CD1c-positive myeloid dendritic cell (primary cell): ENCODE measurements at regions not wholly inside any gene's neighbourhood (a gene's known extent, or its start where the extent isn't known, plus 50 kb on each side); places are given as distances from the start of the nearest gene placed in this dataset.
"Not testable (repeated sequence)": the region's sequence is repeated elsewhere in the genome, so short reads cannot be mapped to it uniquely, and the experiment has no call there.

Source experiments
- DNase-seq: peaks from one replicate; pipeline ENCODE4 v3.0.0-alpha.2; 2016; ENCODE audit errors: extremely low spot score

GRCh38 chr7:98728555-98728954 is 111.5 kb downstream of the NPTX2 start:
- DNase-seq, result no peak

- no peak for DNase-seq
Observed at GRCh38 chr7:98729121-98729520, 112.0 kb downstream of the NPTX2 start.

GRCh38 chr7:98730326-98730725 is 113.2 kb downstream of the NPTX2 start:
- no peak for DNase-seq

GRCh38 chr7:98731651-98732050 is 114.6 kb downstream of the NPTX2 start:
- no peak for DNase-seq

- DNase-seq, result peak; percentile 73
Observed at GRCh38 chr7:98733036-98733435, 116.0 kb downstream of the NPTX2 start.

GRCh38 chr7:98735801-98736200 is 118.7 kb downstream of the NPTX2 start:
- no peak for DNase-seq

GRCh38 chr7:98736461-98736860 is 119.4 kb downstream of the NPTX2 start:
- DNase-seq, result not testable (repeated sequence)

- DNase-seq, result no peak
Observed at GRCh38 chr7:98737176-98737575, 120.1 kb downstream of the NPTX2 start.

GRCh38 chr7:98740643-98741042 is 123.6 kb downstream of the NPTX2 start:
- no peak for DNase-seq

GRCh38 chr7:98745722-98746318 is 124.0 kb downstream of the TMEM130 start:
- DNase-seq, result peak; percentile 70

- DNase-seq, result no peak
Observed at GRCh38 chr7:98748090-98748489, 121.7 kb downstream of the TMEM130 start.

GRCh38 chr7:98753176-98753575 is 116.6 kb downstream of the TMEM130 start:
- no peak for DNase-seq

GRCh38 chr7:98753989-98754479 is 115.8 kb downstream of the TMEM130 start:
- peak; percentile 17 for DNase-seq

- no peak for DNase-seq
Observed at GRCh38 chr7:98755138-98755898, 114.5 kb downstream of the TMEM130 start.

GRCh38 chr7:98758157-98758556 is 111.7 kb downstream of the TMEM130 start:
- no peak for DNase-seq

GRCh38 chr7:98760201-98760651 is 109.6 kb downstream of the TMEM130 start:
- no peak for DNase-seq

GRCh38 chr7:98761225-98761624 is 108.6 kb downstream of the TMEM130 start:
- no peak for DNase-seq

- no peak for DNase-seq
Observed at GRCh38 chr7:98762620-98763019, 107.2 kb downstream of the TMEM130 start.

GRCh38 chr7:98763441-98763840 is 106.4 kb downstream of the TMEM130 start:
- DNase-seq, result no peak

- DNase-seq, result no peak
Observed at GRCh38 chr7:98764946-98765345, 104.9 kb downstream of the TMEM130 start.

- not testable (repeated sequence) for DNase-seq
Observed at GRCh38 chr7:98770085-98770484, 99.7 kb downstream of the TMEM130 start.

- DNase-seq, result peak; percentile 73
Observed at GRCh38 chr7:98771519-98771918, 98.3 kb downstream of the TMEM130 start.

- DNase-seq, result no peak
Observed at GRCh38 chr7:98771941-98772603, 97.7 kb downstream of the TMEM130 start.
